ENCODE measurements at regions not wholly inside any gene's neighbourhood (a gene's known extent, or its start where the extent isn't known, plus 50 kb on each side); places are given as distances from the start of the nearest gene placed in this dataset.

DNA sequence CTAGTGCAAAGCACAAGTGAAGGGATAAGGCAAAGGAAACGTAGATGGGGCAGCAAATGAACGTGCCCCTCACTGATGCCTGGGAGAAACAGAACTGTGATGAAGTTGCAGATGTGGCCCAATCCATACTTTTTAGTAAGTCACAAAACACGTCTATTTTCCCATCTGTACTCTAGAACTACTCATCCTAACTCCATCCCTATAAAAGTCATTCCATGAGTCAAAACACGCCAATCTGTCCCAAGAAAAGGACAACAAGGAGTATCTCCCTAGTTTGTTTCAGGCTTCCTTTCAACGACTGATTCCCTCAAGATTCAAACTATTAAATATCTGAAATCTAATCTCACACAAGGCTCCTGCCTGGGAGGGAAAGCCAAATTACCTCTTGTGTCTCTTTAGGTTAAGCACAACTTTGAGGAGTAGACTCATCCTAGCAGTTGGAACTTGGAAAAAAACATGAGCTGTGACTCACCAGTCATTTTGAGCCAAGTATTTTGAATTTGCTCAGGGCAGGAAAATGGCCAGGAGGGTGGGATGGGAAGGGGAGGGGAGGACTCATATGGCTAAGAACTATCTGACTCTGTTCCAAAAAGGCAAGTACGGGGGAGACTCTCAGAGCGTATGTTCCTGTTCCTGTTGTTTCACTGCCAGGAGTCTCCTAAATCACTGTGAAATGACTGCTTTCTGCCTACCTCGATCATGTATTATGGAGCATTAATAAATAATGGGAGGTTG, 214.5 kb upstream of the CAMK1G start:
- peak; percentile 95 for DNase-seq

- no peak for DNase-seq
Observed at GRCh38 chr1:209370241-209370995, 213.1 kb upstream of the CAMK1G start.

DNA sequence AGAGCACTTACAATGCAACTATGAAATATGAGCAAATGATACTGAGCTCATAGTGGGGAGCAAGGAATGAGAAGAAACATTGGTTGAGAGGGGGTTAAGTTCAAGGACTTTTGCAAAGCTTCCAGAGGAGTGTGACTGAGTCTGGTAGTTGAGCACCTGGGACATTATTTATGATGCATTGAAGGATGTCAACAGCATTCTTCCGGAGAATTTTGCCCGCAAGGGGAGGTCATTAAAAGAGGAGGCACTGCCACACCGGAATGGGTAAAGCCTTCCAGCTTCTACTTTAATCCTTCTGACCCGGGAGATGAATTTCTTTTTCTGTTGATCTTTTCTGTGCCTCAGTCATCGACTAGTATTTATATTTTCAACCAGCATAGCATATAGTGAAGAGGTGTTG, 208.4 kb upstream of the CAMK1G start:
- no peak for DNase-seq

GRCh38 chr1:209375671-209376365, 207.7 kb upstream of the CAMK1G start:
- DNase-seq, result no peak

- no peak for DNase-seq
Observed at GRCh38 chr1:209376774-209377173, 206.7 kb upstream of the CAMK1G start.

DNA sequence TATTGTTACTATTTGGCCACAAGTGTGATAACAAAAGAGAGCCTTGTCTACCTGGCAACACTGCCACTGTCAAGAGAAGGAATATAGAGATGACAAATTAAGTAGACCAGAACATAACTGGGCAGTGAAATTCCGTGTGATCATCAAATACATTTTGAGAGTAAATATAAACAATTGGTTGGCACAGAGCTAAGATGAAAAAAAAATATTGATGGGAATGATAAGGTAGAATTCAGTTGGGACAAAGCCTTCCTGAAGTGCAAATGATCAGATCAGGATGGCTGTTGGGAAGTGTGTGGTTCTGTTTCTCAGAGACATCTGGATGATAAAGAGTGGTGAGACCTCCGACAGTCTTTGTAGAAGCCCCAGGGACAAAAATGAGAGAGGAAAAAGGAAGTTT, 205.5 kb upstream of the CAMK1G start:
- DNase-seq, result no peak

DNA sequence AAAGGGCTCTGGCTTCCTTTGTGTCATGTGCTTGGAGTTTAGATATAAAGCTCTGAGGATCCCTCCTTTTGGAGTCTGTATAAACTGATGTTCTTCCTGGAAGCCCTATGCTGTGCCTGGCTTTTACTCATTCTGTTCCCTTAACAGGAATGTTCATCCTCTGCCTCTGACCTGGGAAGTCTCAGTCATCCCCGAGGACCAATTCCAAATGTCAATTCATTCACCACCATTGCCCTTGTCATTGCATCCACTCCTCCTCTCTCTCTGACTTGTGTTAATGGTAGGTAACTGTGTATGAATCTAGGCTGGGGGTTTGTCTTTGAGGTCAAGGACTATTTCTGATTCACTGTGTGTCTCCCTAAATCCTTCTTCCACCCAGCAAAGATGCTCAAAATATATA, 204.2 kb upstream of the CAMK1G start:
- DNase-seq, result no peak

DNA sequence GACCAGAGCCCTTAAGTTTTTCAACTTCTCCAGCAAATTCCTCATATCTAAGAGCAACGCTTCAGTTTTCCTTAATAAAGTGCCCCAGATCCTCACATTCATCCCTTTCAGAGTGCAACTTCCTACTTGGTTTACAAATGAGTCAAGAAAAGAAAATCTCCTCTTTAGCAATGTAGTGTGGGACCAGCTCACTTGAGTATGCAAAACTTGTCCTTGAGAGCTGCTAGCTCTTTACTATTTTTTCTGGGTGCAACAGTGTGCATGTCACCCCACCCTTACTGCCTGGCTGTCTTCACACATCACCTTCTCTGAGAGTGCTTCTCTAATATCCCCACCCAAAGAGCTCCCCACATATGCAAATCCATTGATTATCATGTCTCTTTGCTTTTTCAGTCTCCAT, 203.1 kb upstream of the CAMK1G start:
- no peak for DNase-seq

- DNase-seq, result peak; percentile 22
Observed at GRCh38 chr1:209382231-209383100, 201.0 kb upstream of the CAMK1G start.

DNA sequence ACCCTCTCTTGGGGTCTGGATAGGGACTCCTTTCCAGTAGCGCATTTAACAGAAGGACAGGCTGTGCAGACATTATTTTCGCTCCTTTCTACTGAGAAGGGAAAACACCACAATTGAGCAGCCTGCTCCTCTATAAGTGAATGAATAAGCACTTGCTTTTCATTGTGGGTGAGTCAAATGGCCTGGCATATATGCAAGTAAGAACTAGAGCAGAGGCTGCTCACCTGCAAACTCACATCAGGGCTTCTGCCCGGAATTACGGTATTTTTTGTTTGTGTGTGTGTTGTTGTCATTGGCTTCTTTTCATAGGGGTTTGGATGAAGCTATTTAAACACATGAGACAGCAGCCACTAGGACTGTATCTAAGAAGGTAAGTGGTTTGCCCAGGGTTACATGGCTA, 200.1 kb upstream of the CAMK1G start:
- DNase-seq, result no peak

DNA sequence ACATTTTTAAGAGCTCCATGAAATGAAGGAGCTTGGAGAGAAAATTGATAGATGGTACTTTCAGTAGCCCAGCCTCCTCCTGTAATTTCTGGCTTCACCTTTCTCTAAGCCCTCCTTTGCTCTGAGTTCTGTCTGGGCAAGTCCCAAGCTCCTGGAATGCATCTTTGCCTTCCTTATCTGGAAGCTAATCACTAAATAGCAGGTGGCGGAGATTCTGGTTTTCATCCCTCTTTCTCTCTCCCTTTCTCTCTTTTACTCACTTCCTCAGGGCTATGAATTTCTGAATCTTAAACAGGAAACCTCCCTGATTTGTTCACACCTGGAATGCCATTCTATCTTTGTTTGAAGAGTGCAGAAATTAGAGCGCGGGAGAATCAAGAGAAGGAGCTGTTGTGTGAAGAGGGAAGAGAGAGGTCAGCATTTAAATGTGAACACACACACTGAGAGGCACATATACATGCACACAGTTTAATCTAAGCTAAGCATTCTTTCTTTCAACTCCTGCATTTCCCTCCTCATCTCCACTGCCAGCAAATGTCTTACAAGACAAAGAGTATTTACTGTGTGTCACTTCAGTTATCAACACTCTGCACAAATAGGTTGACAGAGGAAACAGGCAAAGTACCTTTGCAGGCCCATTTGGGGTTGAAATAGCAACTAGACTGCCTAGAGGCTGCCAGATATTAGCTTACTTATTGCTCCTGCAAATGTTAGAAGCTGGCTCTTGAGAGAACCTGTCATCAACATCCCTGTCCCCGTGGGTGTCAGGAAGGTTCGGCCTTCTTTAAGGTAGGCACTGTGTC, 199.4 kb upstream of the CAMK1G start:
- no peak for DNase-seq

DNA sequence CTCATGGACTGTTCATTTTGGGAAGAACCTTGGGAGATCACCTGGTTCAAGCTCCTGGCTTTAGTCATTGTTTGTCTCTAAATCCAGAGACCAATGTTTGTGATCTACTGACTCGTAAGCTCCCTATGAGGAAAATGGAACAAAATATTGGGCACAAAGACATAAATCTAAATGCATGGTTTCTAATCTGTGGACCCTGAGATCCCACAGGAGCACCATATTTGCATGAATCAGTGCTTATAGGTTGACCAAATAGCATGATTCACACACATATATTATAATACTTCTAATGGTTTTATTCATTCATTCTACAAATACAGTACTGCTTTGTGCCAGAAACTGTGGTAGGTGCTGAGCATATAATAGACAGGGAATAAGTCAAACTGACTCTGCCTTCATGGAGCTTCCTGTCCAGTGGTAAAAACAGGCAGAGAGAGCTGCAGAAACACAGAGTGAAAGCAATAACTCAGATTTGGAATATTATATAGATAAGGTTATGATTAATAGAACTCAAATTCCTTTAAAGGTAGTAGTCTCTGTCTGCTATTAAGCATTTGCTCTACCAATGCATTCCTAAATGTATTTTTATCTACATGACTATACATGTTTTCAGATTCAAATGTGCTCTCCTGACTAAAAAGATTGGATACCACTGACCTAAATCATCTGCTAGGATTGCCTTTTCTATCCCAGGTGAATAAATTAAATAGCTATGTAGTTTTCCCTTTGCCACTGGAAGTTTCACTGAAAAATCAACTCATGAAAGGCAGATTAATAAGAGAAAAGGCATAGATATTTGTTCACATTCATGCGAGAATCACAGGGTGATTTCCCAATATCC, 198.6 kb upstream of the CAMK1G start:
- no peak for DNase-seq

GRCh38 chr1:209386156-209386555, 197.4 kb upstream of the CAMK1G start:
- no peak for DNase-seq

- no peak for DNase-seq
Observed at GRCh38 chr1:209387271-209387968, 196.1 kb upstream of the CAMK1G start.

DNA sequence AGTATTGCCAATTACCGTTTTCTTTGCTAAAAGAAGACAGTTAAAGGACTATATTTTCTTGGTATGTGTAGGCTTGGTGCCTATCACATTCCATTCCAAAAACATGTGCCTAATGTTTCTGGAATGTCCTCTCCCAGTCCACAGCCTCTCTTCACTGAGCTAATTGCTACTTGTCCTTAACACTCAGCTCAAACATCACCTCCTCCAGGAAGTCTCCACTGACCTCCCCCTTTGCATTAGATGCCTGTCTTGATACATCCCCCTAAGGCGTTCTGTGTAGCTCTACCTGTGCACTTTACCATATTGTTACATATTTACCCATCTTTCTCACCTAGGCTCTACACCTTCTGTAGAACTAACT, 195.6 kb upstream of the CAMK1G start:
- DNase-seq, result no peak

GRCh38 chr1:209388358-209388757, 195.2 kb upstream of the CAMK1G start:
- no peak for DNase-seq

DNA sequence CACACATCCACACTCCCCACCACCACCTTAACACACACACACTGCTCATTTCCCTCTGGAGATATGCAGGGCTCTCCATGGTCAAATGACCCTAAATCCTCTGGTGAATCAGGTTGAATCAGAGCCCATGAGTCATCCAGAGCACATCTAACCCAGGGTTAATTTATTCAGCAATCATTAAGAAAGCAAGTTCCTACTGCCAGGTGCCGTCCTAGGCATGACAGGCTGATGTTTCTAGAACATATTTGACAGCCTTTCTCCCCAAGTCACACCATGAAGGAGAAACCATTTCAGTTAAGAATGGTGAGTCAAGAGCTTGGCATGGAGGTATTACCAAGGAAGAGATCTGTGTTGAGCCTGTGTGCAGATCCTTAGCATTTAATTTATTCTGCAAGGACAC, 194.3 kb upstream of the CAMK1G start:
- no peak for DNase-seq

GRCh38 chr1:209389975-209390374, 193.5 kb upstream of the CAMK1G start:
- DNase-seq, result no peak

GRCh38 chr1:209390764-209391163, 192.8 kb upstream of the CAMK1G start:
- DNase-seq, result no peak

- no peak for DNase-seq
Observed at GRCh38 chr1:209391792-209392191, 191.7 kb upstream of the CAMK1G start.

DNA sequence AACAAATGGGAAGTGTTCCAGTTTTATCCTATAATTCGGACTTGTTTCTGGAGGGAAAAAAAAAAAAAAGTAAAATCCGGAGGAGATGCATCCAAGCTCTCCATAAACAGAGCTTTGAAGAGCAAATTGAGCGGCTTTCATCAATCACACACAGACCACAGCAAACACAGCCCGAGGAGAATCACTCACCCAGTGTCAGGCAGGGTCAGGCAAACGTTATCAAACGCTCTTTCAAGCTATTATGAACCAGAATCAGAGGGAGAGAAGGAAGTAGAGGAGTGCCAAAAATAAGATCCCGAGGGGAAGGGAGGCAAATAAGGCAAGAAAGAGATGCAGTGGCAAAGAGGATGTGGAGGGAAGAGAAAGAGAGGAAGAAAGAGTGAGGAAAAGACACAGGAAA, 188.3 kb upstream of the CAMK1G start:
- no peak for DNase-seq

Measured in NCI-H1694 treated with DMSO at 0.1 percent for 48 hours (cell line).